ENCODE measurements at regions not wholly inside any gene's neighbourhood (a gene's known extent, or its start where the extent isn't known, plus 50 kb on each side); places are given as distances from the start of the nearest gene placed in this dataset.
"Not testable (repeated sequence)": the region's sequence is repeated elsewhere in the genome, so short reads cannot be mapped to it uniquely, and the experiment has no call there.

DNA sequence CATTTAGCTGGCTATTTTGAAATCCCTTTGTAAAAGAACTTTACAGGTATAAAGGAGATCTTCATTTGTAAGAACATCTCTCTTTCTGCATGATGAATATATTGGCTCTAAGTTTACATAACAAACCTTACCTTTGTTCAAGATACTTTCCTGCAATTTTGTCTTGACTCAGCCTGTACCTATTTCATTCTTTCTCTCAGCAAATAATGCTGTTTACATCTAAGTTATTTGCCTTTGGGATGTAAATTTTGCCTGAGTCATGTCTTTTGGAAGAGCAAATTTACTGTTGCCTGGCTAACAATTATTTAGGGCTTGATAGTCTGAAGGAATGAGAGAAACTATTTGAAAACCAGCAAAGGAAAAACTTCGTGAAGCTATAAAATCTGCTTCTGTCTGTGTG, 210.4 kb upstream of the TGIF2LY start:
- DNase-seq, result not testable (repeated sequence)

DNA sequence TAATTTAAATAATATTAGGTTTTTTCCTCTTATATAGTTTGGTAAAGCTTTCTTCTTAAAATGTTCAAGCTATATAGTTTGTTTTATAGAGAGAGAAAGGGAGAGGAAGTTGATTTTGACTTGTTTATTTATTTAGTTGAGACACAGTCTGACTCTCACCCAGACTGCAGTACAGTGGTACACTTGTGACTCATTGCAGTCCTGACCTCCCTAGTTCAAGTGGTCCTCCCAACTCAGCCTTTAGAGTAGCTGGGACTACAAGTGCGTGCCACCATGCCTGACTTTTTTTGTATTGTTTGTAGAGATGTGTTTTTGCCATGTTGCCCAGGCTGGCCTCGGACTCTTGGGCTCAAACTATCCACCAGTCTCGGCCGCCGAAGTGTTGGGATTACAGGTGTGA, 187.4 kb upstream of the TGIF2LY start:
- not testable (repeated sequence) for DNase-seq

DNA sequence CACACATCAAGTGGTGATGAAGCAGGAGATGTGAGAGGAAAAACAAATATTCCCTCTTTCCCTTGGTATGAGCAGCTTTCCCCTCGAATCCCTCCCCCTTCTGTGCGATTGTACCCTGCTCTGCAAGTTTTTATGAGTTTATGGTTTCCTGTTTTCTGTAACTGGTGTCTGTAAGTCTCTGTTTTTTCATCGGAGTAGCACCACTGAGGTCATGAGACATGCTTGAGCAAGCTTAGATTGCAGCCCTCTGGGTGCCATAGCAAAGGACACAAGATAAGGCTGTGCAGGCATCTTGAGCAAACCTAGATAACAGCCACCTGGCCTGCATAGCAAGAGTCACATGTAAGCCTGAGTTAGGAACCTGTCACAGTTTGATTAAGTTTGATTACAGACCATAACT, 174.6 kb upstream of the TGIF2LY start:
- DNase-seq, result not testable (repeated sequence)

DNA sequence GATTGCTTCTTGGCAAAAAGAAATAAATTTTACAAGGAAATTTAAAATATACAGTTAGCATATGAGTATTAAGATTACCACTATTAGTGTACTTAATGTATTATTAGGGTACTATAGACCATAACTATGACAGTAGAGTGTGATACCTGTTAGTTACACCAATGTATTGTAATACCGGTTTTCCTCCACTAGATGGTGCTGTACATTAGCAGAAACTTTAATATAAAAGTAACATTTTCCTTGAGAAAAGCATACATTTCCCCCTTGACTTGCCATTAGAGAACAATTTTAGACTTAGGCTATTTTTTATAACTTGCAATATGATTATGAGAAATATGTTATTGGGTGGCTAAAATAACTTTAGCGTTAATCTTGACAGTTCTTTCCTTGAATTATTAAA, 173.3 kb upstream of the TGIF2LY start:
- DNase-seq, result peak in 1 of 2 donors; percentile 21

DNA sequence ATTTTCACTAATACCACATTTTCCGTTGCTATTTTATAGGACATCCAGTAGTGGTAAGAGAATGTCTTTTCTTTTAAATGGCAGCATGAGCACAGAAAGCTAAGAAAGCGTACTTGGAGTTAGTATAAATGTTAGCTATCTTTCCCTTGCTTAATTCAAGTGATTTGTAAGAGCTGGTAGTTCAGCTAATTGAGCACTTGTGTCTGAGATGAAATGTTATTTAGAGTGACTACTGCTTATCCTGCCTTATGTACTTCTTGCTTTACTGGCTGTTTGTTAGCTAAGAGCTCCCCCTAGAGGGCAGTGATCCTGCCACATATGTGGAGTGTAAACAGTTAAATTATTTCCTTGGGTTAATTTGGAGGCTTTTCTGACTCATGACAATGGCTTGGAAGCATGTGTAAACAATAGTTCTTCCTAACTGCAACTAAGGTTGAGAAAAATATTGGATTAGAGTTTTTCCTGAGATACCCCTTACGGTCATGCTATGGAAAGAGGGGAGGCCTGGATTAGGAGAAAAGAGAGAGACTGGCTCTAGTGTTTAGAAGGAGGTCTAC, 171.9 kb upstream of the TGIF2LY start:
- not testable (repeated sequence) for DNase-seq

DNA sequence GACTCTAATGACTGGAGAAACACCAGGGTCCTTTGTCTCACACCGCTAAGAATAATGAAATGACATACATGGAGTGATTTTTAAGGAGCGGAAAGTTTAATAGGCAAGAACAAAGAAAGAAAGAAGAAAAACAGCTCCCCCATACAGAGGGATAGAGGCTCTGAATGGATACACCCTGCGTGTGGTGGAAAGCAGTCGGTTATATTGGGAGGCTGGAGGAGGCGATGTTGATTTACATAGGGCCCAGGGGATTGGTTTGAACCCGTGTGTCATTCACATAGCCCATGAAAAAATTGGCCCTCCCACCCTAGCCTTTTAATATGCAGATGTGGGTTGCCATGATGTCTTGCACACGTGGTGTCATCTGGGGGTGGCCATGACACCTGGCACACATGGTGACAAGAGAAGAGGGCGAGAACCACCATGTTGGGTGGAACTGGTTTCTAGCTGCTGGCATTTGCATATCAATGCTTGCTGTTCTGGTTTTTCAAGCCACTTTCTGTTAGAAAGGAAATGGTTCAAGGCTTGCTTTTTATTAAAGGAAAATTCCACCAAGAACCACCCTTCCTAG, 168.5 kb upstream of the TGIF2LY start:
- DNase-seq, result not testable (repeated sequence)

All from inflammatory macrophage (primary cell).